ENCODE measurements at regions not wholly inside any gene's neighbourhood (a gene's known extent, or its start where the extent isn't known, plus 50 kb on each side); places are given as distances from the start of the nearest gene placed in this dataset.

DNA sequence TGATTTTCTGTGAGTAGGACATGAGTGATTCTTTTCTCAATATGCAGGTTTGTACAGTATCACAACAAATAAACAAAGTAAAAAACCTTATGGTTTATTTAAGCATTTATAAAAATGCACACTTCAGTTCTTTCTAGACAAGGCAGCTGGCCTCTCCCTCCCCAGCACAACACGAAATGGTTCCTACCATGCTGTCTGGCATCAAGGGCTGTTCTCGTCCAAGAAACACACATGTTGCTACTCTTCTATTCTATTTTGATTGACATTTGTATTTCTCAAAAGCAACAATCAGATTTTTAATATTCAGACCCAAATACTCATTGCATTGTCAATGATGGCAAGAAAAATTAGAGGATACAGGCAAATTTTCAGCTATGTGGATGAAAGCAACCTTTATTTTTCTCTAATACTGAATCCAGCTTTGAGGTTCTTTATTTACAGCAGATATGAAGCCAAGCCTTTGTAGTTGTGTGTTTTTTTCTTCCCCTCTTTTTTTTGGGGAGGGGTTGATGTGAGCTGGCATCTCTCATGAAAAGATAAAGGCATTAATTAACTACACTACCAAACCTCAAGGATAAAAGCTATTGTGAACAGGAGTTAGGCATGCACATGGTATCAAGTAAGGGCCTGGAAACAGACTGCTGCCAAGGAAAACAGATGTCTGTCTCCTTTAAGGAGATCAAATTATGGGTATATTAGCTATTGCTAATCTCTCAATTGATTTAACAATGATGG lies 96.4 kb upstream of the PREP start:
- DNase-seq (ENCODE audit: low read depth in 2 of 2), result no peak

- DNase-seq (ENCODE audit: low read depth in 2 of 2), result no peak
Observed at GRCh38 chr6:105497549-105497948, 94.7 kb upstream of the PREP start.

- no peak for DNase-seq (ENCODE audit: low read depth in 2 of 2)
Observed at GRCh38 chr6:105495515-105495914, 92.6 kb upstream of the PREP start.

DNA sequence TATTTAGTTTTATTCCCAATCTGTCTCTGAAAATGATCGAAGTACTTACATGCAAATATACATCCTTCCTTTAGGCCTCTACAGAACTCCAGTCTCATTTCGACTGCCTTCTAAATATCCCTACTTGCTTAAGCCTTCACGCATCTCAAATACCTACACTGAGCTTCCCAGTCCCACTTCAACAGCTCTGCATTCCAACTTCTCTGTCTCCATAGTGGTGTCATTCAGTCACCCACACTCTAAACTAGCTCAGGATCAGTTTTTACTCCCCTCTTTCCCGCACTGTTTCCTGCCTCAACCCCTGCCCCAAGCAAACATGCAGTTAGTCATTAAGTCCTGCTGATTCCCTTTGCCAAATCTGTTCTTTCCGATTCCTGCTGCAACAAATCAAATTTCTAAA lies 91.8 kb upstream of the PREP start:
- no peak for DNase-seq (ENCODE audit: low read depth in 2 of 2)

DNA sequence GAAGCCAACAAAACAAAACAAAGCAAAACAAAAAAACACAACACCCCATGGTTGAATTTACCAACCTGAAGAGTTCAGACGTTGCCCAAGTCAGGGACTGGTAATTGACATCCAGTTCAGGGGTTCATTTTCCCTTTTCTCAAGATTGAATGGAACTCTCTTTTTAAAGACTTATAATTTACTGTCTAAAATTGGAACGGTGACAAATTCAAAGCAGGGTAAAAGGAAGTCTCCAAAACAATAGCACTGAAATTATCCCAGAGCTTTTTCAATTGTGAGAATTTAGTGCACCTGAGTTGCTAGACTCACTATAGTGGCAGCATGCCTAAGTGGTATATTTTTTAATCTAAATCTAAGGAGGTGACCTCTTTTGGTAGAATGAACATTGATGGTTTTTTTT lies 90.9 kb upstream of the PREP start:
- no peak for DNase-seq (ENCODE audit: low read depth in 2 of 2)

DNA sequence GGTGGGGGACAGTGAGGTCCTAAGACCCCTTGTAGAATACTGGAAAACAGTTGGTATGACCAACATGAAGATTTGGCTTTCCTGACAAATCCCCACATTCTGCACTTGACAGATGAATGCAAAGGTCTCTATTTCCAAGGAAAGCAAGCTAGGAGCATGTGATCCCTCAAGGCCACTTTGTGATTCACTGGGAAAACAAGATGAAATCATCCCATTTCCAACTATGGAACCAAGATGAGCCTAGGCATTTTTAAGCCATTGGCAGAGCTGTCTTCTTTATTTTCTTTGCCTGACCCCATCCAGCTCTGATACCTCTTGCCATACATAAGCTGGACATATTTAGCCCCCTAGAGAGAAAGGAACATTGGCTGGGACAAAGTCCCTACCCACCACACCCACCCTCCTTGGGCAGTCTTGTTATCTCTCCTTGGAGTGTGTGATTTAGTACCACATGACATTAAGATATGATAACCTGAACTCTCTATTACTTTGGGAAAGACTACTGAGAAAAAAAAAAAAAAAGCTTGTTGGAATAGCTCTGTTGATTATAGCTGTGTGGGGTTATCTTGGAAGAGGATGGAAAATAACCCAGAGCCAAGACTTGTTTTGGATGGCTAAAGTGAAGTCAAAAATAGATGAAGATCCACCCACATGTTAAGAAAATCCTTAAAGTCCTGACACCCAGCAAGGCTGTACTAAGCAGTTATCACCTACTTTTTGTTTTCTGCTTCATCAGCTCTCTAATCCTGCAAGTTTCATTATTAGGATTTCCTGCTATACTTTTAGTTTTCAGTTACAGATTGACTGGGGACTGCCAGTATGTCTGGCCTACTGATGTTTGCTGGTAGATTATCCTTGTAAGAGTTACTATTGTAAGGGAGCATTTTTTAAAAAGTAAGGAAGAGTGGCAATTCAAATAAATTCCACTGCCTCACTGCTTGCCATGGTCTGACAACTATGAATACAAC lies 90.1 kb upstream of the PREP start:
- no peak for DNase-seq (ENCODE audit: low read depth in 2 of 2)

GRCh38 chr6:105489216-105489530 lies 86.3 kb upstream of the PREP start:
- DNase-seq (ENCODE audit: low read depth in 2 of 2), result no peak

DNA sequence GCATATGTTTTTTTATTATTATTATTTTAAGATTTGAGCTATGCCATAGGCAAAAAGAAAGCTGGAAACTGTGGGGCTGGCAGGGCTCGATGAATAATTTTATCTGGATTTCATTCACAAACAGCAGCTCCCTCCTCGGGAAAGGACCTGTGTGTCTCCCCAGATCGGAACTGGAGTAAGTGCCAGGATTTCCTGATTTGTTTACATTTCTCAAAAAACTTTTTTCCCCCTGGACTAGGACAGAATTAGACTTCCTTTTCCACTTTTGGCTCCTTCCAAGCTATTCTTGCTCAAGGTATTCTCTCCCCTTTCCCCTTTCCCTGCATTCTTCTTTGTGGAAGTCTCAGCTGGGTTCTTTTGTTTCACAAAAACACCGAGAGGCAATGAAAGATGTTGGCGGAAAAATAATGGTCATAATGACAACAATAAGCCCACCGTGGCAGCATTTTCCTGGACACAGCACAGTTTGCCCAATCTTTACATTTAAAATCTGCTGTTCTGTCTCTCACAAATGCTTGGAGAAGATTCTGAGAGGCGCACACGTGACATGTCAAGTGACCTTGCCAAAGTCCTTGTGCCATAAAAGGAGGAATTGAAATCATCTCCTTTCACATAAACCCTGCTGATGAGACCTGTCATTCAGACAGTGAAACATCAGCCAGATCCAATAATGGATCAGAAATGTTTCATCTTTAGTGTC lies 85.8 kb upstream of the PREP start:
- DNase-seq (ENCODE audit: low read depth in 2 of 2), result no peak

DNA sequence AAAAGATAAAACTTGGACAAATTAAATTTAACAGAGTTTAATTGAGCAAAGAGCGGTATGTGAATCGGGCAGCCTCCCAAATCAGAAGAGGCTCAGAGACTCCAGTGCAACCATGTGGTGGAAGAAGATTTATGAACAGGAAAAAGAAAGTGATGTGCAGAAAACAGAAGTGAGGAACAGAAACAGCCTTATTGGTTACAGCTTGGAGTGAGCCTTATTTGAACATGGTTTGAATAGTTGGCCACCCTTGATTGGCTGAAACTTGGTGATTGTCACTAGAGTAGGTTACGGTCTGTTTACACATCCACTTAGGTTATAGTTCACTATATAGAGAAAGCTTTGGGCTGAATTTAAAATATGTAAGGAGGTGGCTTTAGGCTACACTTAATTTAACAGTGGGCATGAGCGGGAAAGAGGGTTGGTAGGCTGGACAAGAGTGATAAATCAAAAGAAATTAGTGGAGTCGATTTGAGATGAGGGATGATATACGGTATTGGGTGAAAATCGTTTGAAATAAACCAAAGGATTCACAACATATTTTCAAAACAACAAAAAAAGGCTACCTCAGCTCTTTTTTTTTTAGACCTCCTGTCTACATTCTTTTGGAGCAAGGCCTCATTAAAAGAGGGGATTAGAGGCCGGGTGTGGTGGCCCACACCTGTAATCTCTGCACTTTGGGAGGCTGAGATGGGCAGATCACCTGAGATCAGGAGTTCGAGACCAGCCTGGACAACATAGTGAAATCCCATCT lies 84.3 kb upstream of the PREP start:
- no peak for DNase-seq (ENCODE audit: low read depth in 2 of 2)

GRCh38 chr6:105485456-105485855 lies 82.6 kb upstream of the PREP start:
- no peak for DNase-seq (ENCODE audit: low read depth in 2 of 2)

DNA sequence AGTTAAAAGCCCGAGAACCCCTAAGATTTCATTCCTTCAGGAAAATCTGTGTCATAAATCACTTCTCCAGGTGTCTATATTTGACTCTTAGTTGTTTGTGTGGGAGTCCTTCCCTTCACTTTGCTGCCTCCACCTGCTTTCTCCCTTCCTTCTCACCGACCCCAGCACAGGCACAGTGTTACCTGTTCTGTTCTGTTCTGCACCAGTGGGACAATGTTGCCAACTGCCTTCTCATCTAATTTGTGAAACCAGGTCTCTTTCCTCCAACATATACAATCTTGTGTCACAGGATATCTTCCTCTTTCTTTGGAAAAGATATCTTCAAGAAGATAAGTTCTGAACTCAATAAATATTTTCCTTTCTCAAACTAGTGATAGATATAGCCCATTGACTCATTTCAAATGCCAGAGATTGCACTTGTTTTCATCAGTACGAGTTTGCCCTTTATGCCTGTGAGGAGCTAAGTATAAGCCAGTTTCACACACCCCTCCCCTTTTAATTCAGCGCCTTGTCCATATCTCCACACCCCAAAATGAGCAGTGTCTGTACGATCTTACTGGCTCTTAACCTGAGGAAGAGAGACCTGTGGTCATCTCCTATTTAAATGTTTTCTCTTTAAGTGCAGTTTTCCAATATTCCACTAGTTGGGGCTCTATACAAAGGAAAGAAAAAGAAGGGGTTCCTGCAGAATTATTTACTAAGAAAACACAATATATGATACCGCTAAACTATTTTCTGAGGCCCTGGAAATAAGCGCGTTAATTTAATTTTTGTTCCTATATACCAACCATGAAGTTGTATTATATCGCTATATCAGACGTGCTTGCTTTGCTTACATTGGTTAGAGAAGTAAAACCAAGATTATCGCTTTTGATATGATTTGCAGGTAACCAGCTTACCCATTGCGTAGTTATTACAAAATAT lies 81.6 kb upstream of the PREP start:
- no peak for DNase-seq (ENCODE audit: low read depth in 2 of 2)

GRCh38 chr6:105483492-105483891 lies 80.6 kb upstream of the PREP start:
- no peak for DNase-seq (ENCODE audit: low read depth in 2 of 2)

- no peak for DNase-seq (ENCODE audit: low read depth in 2 of 2)
Observed at GRCh38 chr6:105482921-105483320, 80.0 kb upstream of the PREP start.

DNA sequence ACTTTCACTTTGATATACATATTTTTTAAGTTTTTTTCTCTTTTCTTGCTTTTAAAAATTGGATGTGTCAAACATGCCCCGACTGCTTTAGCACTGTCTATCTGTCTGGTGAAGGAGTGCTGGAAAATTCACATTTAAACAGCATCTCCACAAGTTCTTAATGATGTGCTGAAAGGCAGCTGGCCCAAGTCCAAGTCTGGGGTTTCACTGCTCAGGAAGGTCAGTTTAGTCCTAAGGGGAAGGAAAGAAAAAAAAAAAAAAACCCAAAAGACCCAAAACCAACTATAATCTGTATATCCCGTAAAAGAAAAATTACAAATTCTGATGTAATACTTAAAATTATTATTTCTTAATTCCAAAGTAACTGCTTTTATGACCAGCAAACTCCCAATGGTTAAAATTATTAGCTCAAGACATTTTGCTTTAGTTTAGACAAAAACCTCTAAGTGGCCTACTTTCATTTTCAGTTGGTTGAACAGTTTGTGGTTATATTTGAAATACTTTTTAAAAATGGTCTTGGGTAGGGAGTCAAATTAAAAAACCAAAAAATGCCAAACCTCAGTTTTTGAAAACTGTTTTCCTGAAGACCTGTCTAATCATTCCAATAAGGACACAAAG lies 79.5 kb upstream of the PREP start:
- no peak for DNase-seq (ENCODE audit: low read depth in 2 of 2)

- no peak for DNase-seq (ENCODE audit: low read depth in 2 of 2)
Observed at GRCh38 chr6:105476978-105477377, 74.1 kb upstream of the PREP start.

- DNase-seq (ENCODE audit: low read depth in 2 of 2), result no peak
Observed at GRCh38 chr6:105474234-105474633, 71.4 kb upstream of the PREP start.

DNA sequence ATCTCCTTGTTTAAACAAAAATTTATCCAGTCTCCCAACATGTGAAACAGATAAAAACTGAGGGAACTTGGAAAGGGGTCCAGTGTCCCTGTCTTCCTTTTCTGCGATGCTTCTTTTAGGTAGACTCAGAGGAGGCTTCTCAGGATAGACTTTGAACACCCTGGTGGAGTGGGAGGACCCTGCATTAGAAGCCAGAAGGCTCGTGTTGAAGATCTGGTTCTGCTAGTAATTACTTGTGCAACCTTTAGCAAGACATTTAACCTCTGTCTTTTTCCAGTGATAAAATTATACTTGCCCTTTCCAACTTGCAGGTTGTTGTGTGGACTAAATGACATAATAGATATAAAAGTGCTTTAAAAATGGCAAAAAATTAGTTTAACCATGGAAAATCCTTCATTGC lies 67.1 kb upstream of the PREP start:
- DNase-seq (ENCODE audit: low read depth in 2 of 2), result no peak

GRCh38 chr6:105468850-105469249 lies 66.0 kb upstream of the PREP start:
- no peak for DNase-seq (ENCODE audit: low read depth in 2 of 2)

DNA sequence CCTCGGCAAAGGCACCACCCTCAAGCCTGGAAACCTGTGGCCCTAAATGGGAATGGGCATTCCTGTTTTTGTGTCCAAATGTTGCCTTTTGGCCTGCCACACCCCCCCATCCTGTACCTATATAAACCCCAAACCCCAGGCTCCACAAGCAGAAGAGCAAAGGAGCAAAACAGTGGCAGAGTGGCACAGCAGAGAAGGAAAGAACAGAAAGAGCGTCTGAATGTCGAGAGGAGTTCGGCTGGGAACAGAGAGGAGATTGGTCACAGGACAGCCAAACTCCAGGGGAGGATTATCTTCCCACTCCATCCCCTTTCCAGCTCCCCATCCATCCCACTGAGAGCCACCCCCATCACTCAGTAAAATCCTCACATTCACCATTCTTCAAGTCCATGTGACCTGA lies 58.0 kb upstream of the PREP start:
- no peak for DNase-seq (ENCODE audit: low read depth in 2 of 2)

DNA sequence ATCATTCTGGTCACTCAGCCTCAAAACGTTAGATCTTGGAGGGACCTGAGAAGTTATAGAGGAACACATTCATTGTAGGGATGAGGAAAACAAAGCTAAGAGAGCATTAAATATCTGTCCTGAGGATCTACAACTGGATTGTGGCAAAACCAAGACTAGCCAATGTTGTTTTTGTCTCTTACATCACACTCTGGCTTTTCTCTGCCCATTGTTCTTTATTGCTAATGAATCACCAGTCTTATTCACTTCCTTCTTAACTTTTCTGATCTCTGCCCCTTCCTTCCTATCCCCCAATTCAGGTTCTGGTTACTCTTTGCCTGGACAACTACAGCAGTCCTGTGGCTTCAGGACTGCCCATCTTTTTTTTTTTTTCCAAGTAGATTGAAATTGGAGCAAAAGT lies 57.0 kb upstream of the PREP start:
- DNase-seq (ENCODE audit: low read depth in 2 of 2), result no peak

Measured in stimulated activated CD4-positive, alpha-beta T cell treated with anti-CD3 and anti-CD28 coated beads, Interleukin-15, amount 100 ng/mL, for 48 hours (primary cell).